SKM-1 treated with dmso at 0.1 percent for 144 hours (cell line): ENCODE measurements at regions not wholly inside any gene's neighbourhood (a gene's known extent, or its start where the extent isn't known, plus 50 kb on each side); places are given as distances from the start of the nearest gene placed in this dataset.
"Not testable (repeated sequence)": the region's sequence is repeated elsewhere in the genome, so short reads cannot be mapped to it uniquely, and the experiment has no call there.

Experiments
- DNase-seq: peaks from one replicate; lab custom pipeline; 2025; ENCODE audit not compliant: unreplicated experiment; lab: John Stamatoyannopoulos, UW

GRCh38 chr20:5492937-5493336 lies 117.9 kb downstream of the GPCPD1 start:
- DNase-seq: no peak

GRCh38 chr20:5491455-5491854 lies 119.4 kb downstream of the GPCPD1 start:
- no peak for DNase-seq

- DNase-seq: no peak
These were observed 121.2 kb downstream of the GPCPD1 start for GRCh38 chr20:5489601-5490000.

GRCh38 chr20:5488823-5489222 lies 122.0 kb downstream of the GPCPD1 start:
- no peak for DNase-seq

- no peak for DNase-seq
These were observed 124.3 kb downstream of the GPCPD1 start for GRCh38 chr20:5486377-5487054.

- no peak for DNase-seq
These were observed 125.9 kb downstream of the GPCPD1 start for GRCh38 chr20:5484926-5485325.

- no peak for DNase-seq
These were observed 126.5 kb downstream of the GPCPD1 start for GRCh38 chr20:5484346-5484745.

- DNase-seq: no peak
These were observed 128.0 kb downstream of the GPCPD1 start for GRCh38 chr20:5482791-5483190.

GRCh38 chr20:5481872-5482271 lies 128.9 kb downstream of the GPCPD1 start:
- DNase-seq: no peak

- DNase-seq: no peak
These were observed 129.8 kb downstream of the GPCPD1 start for GRCh38 chr20:5480824-5481600.

- no peak for DNase-seq
These were observed 135.9 kb downstream of the GPCPD1 start for GRCh38 chr20:5474646-5475550.

GRCh38 chr20:5471866-5472265 lies 138.9 kb downstream of the GPCPD1 start:
- not testable (repeated sequence) for DNase-seq

- no peak for DNase-seq
These were observed 139.4 kb downstream of the GPCPD1 start for GRCh38 chr20:5471368-5471767.

GRCh38 chr20:5470943-5471342 lies 139.9 kb downstream of the GPCPD1 start:
- no peak for DNase-seq

- no peak for DNase-seq
These were observed 140.3 kb downstream of the GPCPD1 start for GRCh38 chr20:5470458-5470857.

- DNase-seq: no peak
These were observed 141.7 kb downstream of the GPCPD1 start for GRCh38 chr20:5469111-5469510.

GRCh38 chr20:5467086-5467485 lies 143.7 kb downstream of the GPCPD1 start:
- no peak for DNase-seq

GRCh38 chr20:5465604-5465927 lies 145.2 kb downstream of the GPCPD1 start:
- no peak for DNase-seq

GRCh38 chr20:5464901-5465603 lies 145.8 kb downstream of the GPCPD1 start:
- no peak for DNase-seq

GRCh38 chr20:5463007-5463686 lies 146.4 kb upstream of the PROKR2 start:
- no peak for DNase-seq
